ENCODE measurements at regions not wholly inside any gene's neighbourhood (a gene's known extent, or its start where the extent isn't known, plus 50 kb on each side); places are given as distances from the start of the nearest gene placed in this dataset.

- no peak overlapping the region for H3K27ac ChIP-seq
- H3K36me3 ChIP-seq (ENCODE audit: insufficient read depth): no peaks in the 10 kb centered on the region
- no peak overlapping the region for H3K4me2 ChIP-seq
These were observed 81.9 kb upstream of the INSIG1 start for GRCh38 chr7:155215576-155216325.

GRCh38 chr7:155216475-155217272, 81.0 kb upstream of the INSIG1 start:
- H3K79me2 ChIP-seq (ENCODE audit: insufficient read depth, low read depth): no peaks in the 10 kb centered on the region
- H3K27me3 ChIP-seq (ENCODE audit: insufficient read depth, low read depth): no peaks in the 10 kb centered on the region
- H3K9ac ChIP-seq: no peak overlapping the region
- no peaks in the 10 kb centered on the region for H4K20me1 ChIP-seq (ENCODE audit: insufficient read depth)
- TF ChIP-seq CTCF (conservative IDR thresholded peaks at IDR 0.05; ENCODE audit: low read depth, low read length): no peak
- no peak overlapping the region for H3K4me2 ChIP-seq
- H3K36me3 ChIP-seq (ENCODE audit: insufficient read depth): no peaks in the 10 kb centered on the region
- no peaks in the 10 kb centered on the region for H3K4me1 ChIP-seq (ENCODE audit: low read depth, poor library complexity, severe bottlenecking)
- H3K4me3 ChIP-seq (IDR thresholded peaks at IDR 0.05; ENCODE audit: insufficient read depth, low read depth, low read length): no peak overlapping the region
- no peak overlapping the region for H3K27ac ChIP-seq
- no peak overlapping the region for H2AFZ ChIP-seq (ENCODE audit: low read depth)

More at GRCh38 chr7:155215576-155216325, 81.9 kb upstream of the INSIG1 start:
- Histone ChIP-seq H3K79me2 (ENCODE audit: insufficient read depth, low read depth) (no peaks in the 10 kb centered on the region), H3K4me1 (ENCODE audit: low read depth, poor library complexity, severe bottlenecking) (no peaks in the 10 kb centered on the region), H4K20me1 (ENCODE audit: insufficient read depth) (no peaks in the 10 kb centered on the region), H3K27me3 (ENCODE audit: insufficient read depth, low read depth) (no peaks in the 10 kb centered on the region), H3K4me3 (IDR thresholded peaks at IDR 0.05; ENCODE audit: insufficient read depth, low read depth, low read length) (no peak overlapping the region), H2AFZ (ENCODE audit: low read depth) (no peak overlapping the region), H3K9ac (no peak overlapping the region)
- TF ChIP-seq CTCF (conservative IDR thresholded peaks at IDR 0.05; ENCODE audit: low read depth, low read length): no peak

GRCh38 chr7:155217634-155218033, 80.0 kb upstream of the INSIG1 start:
- no peaks in the 10 kb centered on the region for H3K36me3 ChIP-seq (ENCODE audit: insufficient read depth)
- no peak overlapping the region for H3K4me3 ChIP-seq (IDR thresholded peaks at IDR 0.05; ENCODE audit: insufficient read depth, low read depth, low read length)
- H3K27me3 ChIP-seq (ENCODE audit: insufficient read depth, low read depth): no peaks in the 10 kb centered on the region
- H3K79me2 ChIP-seq (ENCODE audit: insufficient read depth, low read depth): no peaks in the 10 kb centered on the region
- no peak overlapping the region for H2AFZ ChIP-seq (ENCODE audit: low read depth)
- no peak overlapping the region for H3K27ac ChIP-seq
- no peak overlapping the region for H3K4me2 ChIP-seq
- no peaks in the 10 kb centered on the region for H4K20me1 ChIP-seq (ENCODE audit: insufficient read depth)
- H3K4me1 ChIP-seq (ENCODE audit: low read depth, poor library complexity, severe bottlenecking): no peaks in the 10 kb centered on the region
- no peak for TF ChIP-seq CTCF (conservative IDR thresholded peaks at IDR 0.05; ENCODE audit: low read depth, low read length)
- H3K9ac ChIP-seq: no peak overlapping the region

GRCh38 chr7:155218276-155219153, 79.2 kb upstream of the INSIG1 start:
- H3K4me2 ChIP-seq: no peak overlapping the region
- H3K9ac ChIP-seq: no peak overlapping the region
- no peak overlapping the region for H3K4me3 ChIP-seq (IDR thresholded peaks at IDR 0.05; ENCODE audit: insufficient read depth, low read depth, low read length)
- H2AFZ ChIP-seq (ENCODE audit: low read depth): no peak overlapping the region
- no peaks in the 10 kb centered on the region for H3K79me2 ChIP-seq (ENCODE audit: insufficient read depth, low read depth)
- no peaks in the 10 kb centered on the region for H4K20me1 ChIP-seq (ENCODE audit: insufficient read depth)
- TF ChIP-seq CTCF (conservative IDR thresholded peaks at IDR 0.05; ENCODE audit: low read depth, low read length): no peak
- H3K27ac ChIP-seq: no peak overlapping the region
- no peaks in the 10 kb centered on the region for H3K36me3 ChIP-seq (ENCODE audit: insufficient read depth)
- no peaks in the 10 kb centered on the region for H3K27me3 ChIP-seq (ENCODE audit: insufficient read depth, low read depth)
- H3K4me1 ChIP-seq (ENCODE audit: low read depth, poor library complexity, severe bottlenecking): no peaks in the 10 kb centered on the region

All from KMS-11 (cell line).